Stimulated activated CD8-positive, alpha-beta memory T cell treated with anti-CD3 and anti-CD28 coated beads, Interleukin-2, amount 100 ng/mL, for 48 hours (primary cell): ENCODE measurements at regions not wholly inside any gene's neighbourhood (a gene's known extent, or its start where the extent isn't known, plus 50 kb on each side); places are given as distances from the start of the nearest gene placed in this dataset.
"Not testable (repeated sequence)": the region's sequence is repeated elsewhere in the genome, so short reads cannot be mapped to it uniquely, and the experiment has no call there.

Source experiments
- DNase-seq, 2 donors: peaks; one replicate each; pipeline ENCODE4 v3.0.0-alpha.2; 2020; ENCODE audit warnings: low read depth in 2 of 2

DNA sequence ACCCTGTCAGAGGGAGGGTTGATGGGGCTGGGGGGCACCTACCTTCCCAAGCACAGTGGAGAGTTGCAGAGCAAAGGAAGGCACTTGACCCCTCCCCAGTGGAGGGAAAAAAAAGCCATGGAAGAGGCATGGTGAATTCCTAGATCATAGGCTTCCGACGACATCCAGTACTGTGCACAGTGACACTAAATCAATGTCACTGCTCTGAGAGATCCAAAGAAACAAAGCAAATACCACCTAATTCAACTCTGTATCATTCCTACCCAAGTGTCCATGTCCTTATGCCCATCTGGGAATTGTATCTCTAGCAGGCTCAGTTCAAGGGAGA, 344.2 kb upstream of the NCAM1 start:
- no peak for DNase-seq

DNA sequence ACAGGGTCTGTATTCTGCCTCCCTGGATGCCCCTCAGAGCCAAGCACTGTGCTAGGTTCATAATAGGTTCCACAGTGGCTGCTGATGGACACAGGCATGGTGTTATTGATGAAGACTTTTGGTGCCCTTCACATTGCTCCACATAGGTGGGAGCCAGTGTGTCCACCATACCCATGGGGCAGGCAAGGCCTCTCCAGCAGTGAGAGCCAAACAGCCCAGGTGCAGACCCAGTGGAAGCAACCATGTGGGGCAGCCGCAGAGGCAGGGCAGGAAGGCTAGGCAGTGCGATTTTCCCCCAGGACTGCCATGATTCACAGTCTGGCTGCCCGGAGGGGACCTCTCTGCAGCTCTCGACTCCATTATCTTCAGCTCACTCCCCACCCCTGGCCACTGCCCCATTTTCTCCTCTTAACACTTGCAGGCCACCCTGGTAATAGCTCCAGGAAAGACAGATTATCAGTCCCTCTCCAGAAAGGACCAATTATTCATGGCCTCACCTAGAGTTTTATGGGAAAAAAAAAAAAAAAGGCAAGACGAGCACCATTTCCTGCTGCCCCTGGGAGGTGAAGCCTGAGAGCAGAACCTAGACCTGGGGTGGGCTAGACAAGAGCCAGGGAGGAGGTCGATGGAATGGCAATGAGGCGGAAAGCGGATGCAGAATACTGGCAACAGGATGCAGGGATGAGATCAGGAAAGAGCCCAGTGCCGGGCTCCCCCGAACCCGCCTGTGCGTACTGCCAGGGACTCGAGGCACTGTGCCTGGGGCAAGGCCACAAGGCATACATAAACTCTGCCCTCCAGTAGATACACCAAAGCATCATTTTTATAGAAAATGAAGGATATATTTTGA, 343.0 kb upstream of the NCAM1 start:
- DNase-seq, result no peak

DNA sequence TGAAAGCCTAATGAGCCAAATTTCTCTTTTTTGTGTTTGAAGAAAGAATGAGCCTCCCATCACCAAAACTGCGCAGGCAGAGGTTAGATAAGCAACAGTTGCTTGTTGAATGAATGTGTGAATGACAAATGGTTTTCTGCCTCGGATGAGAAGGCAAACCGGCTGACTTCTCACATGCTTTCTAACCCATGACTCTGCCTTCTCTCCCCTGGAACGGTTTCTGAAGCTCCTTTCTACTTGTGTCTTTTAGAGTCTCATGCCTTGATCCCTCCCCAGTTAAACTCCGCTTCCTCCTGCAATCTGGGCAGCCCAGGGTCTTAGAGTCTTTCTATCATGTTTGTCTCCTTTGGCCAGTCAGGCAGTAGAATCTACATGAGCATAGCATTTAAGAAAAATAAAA, 342.1 kb upstream of the NCAM1 start:
- DNase-seq, result no peak

DNA sequence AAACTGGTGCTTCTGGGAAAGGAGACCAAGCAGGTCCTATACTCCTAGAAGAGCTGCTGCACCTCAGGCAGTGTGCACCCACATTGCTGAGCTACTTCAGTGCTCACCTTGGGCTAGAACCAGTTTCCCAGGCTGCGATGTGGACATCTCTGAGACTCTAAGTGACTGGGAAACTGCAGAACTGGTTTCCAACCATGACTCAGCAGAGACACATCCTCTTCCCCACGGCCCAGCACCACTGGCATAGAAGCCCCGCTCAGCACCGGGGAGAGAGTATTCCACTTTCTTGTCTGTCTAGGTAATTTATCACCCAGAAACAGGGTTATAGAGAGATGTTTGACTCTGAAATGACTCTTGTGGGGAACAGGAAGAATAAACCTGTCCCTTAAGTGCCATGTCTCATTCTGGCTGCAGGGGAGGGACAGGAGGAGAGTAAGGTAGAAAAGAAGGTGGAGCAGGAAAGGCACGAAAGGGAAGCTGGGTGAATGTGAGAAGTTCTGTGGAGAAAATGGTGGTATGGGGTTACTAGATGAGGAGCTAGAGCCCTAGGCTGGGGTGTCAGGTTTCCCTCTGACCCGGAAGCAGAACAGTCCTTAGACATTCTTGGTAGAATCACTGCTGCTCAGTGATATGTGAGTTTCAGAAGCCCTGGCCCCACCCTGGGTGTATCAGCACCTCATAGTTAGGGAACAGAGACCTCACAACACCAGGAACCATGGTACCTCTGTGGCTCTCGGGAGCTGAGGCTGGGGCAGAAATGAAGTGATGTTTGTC, 340.4 kb upstream of the NCAM1 start:
- DNase-seq, result no peak

DNA sequence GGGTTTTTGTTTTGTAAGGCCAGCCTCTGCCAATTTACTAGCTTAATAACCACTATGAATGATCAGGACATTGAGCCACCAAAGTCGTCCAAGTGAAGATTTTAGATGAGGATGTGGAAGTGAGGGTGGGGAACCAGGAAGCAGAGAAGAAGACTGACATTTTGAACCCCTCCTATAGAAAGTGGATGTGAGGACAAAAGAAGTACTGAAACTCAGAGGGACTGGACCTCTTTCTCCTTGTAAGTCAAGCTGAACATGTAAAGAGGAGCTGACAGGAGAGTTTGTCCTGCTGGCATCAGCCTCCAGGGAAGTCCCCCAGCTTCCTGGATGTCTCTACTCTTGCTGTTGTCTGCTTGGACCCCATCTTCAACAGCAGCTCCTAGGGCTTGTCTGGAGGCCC, 338.2 kb upstream of the NCAM1 start:
- DNase-seq, result no peak

DNA sequence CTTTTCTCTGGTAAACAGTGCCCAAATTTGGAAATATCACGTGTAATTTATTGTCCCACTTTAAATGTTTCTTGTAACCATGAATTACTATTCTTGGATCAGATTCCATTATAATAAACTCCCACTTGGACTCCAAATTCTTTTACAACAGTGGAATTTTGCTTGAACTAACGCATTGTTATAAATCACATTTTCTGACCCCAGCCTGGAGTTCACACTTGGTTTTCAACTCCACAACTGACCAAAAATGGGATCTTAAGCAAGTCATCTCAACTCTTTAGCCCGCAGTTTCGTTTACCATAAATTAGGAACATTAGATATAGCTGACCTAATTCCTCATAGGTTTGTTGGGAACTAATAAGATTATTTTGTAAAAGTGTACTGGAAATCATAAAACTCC, 336.8 kb upstream of the NCAM1 start:
- DNase-seq, result no peak

DNA sequence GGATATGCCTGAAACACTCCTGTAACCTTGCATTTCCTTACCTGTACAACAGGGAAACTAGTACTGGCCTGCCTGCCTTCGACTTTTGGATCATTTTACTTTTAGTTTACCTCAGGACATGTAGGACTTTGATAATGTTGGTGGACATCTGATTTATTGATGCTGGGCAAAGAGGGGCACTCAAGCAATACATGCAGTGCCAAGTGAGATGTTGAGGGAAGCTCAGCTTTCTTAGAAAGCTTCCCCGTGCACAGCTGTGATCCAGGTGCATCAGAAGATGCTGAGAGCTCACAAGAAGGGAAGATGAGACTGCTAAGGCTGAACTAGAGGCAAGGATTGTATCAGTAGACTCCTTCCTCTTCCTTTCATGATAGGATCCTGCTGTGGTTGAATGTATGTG, 336.2 kb upstream of the NCAM1 start:
- DNase-seq, result not testable (repeated sequence)

DNA sequence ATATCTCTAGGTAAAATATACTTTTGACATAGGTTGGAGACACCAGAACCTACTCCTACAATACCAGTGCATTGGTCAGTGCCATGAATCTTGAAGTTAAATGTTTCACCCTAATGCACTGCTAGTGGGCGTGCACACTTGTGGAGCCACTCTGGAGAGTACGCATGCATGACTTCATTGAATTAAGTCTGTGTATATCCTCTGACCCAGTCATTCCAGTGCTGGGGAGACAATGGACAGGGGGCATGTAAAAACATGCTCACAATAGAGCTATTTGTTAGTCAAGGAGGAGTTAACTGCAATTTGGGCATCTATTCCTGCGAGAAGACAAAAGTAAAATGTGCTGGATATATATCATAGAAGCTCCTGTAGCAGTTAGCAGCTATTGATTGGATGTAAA, 335.4 kb upstream of the NCAM1 start:
- no peak for DNase-seq

DNA sequence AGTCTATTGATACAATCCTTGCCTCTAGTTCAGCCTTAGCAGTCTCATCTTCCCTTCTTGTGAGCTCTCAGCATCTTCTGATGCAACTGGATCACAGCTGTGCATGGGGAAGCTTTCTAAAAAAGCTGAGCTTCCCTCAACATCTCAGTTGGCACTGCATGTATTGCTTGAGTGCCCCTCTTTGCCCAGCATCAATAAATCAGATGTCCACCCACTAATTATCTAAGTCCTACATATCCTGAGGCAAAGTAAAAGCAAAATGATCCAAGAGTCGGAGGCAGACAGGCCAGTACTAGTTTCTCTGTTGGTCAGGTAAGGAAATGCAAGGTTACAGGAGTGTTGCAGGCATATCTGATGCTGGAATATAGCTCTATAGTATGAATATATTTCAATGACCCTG, 334.5 kb upstream of the NCAM1 start:
- DNase-seq, result no peak

DNA sequence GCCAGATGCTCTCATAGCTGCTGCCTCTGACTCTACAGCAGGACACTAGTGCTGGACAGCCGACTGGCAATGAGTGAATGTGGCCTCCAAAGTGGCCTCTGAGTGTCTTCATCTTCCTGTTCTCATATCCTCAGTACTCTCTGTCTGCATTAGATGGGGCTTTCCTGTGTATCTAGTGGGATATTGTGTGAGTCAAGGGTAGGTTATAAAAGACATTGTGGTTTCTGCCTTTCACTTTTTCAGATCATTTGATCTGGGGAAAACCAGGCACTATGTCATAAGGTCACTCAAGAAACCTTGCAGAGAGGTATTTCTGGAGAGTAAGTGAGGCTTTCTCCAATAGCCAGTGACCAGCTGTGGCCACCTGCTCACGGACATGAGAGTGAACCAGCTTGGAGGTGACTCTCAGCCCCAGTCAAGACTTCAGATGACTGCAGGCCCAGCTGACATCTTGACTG, 333.6 kb upstream of the NCAM1 start:
- DNase-seq, result no peak

DNA sequence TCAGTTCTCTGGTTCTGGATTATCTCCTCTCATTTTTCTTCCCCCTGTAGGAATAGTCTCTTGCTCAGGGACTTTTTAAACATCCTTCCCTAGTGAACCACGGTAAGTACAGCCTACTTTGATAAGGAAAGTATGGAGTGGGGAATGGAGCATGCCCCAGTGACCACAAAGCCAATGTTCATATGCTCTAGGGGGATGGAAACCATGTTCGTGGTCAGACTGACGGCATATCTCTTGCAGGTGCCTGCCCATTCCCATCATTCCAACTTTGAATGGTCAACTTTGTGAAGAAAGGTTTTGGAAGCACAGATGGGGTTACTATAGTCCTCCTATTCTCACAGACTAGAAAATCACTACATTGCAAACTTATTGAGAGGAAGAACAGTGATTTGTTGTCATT, 332.5 kb upstream of the NCAM1 start:
- no peak for DNase-seq

DNA sequence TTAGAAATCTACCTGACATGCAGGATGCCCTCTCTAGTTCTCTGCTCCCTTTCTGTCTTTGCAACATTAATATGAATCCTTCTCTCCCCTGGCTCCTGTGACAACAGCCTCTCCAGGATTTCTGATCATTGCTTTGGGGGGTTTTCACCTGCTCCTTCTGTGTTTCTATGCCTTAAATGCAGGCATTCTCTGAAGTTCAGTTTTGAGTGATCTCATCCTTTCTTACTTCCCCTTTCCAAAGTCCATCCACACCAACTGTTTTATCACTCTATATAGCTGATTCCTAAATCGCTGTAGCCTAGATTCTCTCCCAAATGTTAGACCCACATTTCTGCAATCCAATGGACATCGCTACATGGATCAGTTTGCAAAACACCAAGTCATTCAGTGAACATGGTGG, 330.7 kb upstream of the NCAM1 start:
- no peak for DNase-seq

DNA sequence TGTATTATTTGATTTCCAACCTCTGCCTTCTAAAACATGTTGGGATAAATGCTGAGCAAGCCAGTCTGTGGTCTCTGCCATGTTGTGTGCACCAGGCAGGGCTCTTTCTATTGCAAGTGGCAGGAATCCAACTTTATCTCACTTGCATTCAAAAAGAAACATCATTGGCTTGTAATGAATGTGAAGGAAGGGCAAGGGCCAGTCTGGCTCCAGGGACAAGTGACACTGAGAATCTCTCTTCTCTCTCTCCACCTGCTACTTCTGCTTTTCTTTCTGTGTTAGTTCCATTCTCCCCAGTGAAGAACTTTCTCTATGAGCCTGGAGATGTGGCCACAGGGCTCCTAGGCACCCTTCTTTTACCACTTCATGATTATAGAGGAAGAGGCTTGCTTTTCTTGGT, 329.9 kb upstream of the NCAM1 start:
- no peak for DNase-seq

DNA sequence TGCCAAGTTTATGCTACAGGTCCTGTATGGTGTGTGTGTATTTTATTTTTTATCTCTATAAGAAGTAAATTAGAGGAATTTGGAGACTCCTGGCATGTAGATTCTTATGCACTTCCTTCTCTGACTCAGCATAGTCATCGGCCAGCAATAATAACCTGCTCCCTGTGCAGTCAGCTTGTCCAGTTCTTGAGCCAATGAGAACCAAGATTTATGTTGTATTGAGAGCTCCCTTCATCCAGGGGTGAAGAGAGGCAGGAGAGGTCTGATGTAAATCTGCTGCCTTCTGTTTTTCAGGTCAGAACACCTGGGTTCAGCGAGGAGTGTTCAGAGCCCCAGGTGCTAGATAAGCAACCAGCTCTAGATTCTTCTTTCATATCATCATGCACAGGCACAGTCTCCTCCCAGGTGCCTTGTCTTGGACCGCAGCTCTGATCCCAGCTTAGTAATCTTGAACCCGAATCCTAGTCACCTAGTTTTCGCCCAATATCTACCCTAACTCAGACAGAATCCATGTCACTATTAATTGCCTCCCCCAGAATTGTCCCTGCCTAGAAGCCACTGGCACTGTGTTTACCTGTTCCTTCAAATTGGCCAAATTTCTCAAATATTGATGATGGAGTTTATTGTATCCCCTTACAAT, 328.2 kb upstream of the NCAM1 start:
- no peak for DNase-seq

DNA sequence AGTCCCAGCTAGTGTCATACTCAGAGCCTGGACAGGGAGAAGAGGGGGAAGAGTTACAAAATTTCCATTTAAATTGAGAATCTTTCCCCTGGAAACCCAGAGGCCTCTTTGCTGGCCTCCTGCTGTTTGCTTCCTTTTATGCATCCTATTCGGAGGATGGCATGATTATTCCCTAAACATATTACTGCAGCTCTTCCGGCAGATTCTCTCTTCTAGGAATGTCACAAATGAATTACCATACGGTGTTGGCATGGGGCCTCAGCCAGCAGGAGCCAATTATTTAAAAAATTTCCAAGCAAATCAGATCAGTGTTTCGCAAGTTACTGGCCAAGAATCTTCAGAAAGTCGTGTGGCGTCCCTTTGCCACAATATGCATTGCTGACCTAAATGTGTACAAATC, 326.7 kb upstream of the NCAM1 start:
- no peak for DNase-seq

DNA sequence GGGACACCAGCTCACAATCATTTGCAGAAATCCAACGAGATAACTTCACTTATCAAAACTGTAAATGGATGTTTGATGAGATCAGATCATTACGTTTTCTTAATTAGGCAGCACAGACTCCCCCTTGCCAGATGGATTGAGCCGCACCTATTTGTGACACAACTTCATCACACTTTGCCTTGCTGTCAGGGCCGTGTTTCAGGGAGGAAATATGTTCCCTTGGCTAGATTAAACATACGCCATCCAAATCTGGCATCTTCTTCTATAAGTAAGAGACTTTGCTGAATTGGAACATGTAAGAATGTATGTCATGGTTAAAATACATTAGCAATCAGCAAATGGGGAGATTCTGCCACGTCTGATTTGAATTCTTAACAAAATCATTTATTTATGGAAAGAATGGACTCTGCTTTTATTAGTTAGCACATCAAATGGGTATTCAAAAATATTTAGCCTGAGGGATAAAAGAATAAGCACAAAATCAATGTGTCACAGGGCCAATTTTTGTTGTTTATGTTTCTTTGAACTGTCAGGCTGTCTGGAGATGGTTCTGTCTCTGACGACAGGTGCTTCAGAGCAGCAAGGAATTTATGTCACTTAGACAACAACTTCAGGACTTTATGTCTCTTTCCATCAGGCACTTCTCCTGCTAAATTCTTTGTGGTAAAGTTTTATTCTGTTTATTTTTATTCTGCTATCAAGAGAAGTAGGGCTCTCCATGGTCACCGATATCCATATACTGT, 326.1 kb upstream of the NCAM1 start:
- no peak for DNase-seq

DNA sequence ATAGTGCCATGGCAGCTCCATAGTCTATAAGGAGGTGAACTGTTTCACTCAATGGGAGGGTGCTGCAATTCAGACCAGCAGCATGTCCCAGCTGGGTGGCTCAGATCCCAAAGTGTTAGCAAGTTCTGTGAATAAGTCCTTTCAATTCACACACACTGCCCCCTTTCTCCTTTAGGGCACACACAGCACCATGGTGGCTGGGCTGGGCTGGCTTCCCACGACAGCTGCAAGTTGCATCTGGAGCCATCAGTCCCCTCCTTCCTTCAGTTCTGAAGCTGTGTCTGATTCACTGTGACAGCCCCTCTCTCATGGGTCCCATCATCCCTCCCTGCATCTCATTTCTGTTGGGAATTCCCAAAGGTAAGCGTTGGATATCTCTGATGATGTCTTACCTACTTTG, 324.1 kb upstream of the NCAM1 start:
- DNase-seq, result no peak

DNA sequence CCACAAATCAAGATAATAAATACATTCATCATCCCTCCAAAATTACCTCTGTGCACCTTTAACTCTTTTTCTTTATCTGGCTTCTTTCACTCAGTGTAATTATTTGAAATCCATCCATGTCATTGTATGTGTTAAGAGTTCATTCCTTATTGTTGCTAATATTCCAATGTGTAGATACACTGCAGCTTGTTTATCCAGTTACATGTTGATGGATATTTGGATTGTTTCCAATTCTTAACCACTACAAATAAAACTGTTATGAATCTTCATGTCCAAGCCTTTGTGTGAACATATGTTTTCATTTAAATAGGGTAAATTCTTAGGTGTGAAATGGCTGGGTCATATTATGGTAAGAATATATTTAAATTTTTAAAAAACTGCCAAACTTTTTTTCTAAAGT, 323.3 kb upstream of the NCAM1 start:
- no peak for DNase-seq

DNA sequence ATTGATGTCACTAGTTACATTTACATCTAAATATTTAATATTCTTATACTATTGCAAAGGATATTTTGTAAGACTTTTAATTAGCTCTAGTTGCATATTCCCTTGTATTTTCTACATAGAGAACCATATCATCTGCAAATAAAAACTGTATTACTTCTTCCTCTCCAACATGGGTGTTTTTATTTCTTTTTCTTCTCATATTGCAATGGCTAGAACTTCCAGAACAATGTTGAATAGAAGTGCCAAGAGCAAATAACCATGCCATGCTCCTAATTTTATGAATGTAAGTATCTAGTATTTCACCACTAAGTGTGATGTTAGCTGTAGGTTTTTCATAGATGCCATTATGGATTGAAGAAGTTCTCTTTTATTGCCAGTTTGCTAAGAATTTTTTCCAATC, 321.8 kb upstream of the NCAM1 start:
- DNase-seq, result no peak

DNA sequence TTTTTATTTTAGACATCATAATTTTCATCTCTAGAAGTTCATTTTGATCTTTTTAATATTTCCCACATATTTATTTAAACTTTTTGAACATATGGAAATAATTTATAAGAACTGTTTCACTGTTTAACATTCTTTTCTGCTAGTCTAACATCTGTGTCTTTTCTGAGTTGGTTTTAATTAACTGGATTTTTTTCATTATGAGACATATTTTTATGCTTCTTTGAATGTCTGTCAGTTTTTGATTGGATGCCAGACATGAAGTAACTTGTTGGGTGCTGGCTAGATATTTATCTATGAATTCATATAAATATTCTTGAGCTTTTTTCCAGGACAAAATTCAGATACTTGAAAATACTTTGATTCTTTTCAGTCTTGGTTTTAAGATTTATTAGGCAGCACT, 317.8 kb upstream of the NCAM1 start:
- no peak for DNase-seq

DNA sequence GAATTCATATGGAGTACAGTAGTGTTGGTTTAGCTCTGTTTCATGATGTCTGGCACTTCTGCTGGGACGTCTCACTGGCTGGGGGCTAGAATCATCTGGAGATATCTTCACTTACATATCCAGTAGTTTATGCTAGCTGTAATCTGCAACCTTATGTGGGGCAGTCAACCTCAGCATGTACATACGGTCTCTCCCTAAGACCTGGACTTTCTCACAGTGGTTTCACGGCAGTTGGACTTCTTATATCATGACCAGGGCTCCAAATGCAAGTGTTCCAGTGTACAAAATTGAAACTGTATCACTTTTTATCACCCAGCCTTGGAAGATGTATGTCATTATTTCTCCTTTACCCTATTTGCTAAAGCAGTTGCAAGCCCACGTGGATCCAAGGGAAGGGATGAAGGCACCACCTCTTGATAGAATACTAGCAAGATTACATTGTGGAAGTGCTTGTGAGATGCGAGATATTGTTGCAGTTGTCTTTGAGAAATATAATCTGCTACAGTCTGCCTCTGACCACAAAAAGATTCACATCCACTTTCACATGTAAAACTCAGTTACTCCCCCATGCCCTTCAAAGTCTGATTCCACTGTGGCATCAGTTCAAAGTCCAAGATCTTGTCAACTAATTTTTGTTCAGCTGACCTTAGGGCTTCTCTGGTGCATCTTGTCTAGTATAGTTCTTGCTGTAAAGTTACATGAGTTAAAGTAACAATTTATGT, 316.6 kb upstream of the NCAM1 start:
- no peak for DNase-seq

DNA sequence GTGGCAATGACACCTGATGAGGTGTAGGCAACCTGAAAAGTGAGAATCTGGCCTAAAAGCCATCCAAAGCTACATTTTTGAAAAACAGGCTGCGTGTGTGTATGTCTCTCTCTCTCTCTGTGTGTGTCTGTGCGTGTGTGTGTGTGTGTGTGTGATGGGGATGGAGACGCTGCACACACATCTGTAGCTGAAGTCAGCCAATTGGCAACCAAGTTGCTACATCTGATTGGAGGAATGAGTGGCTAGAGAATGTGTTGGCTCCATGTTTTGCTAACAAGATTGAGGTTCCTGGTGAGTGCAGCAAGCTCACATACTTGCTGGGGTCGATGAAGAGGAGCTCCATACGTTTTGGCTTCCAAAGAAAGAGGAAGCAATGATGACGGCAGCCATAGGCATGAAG, 311.4 kb upstream of the NCAM1 start:
- DNase-seq, result no peak
